ENCODE measurements at regions not wholly inside any gene's neighbourhood (a gene's known extent, or its start where the extent isn't known, plus 50 kb on each side); places are given as distances from the start of the nearest gene placed in this dataset.
"Not testable (repeated sequence)": the region's sequence is repeated elsewhere in the genome, so short reads cannot be mapped to it uniquely, and the experiment has no call there.

- DNase-seq (ENCODE audit: low spot score) = peak; percentile 53
Measured at GRCh38 chr10:36492590-36493515, 632.5 kb upstream of the ANKRD30A start.

GRCh38 chr10:36491926-36492325 is 633.5 kb upstream of the ANKRD30A start:
- no peak for DNase-seq (ENCODE audit: low spot score)

- DNase-seq (ENCODE audit: low spot score) = peak; percentile 61
Measured at GRCh38 chr10:36489611-36490228, 635.7 kb upstream of the ANKRD30A start.

- DNase-seq (ENCODE audit: low spot score) = no peak
Measured at GRCh38 chr10:36489181-36489580, 636.2 kb upstream of the ANKRD30A start.

GRCh38 chr10:36488579-36488978 is 636.8 kb upstream of the ANKRD30A start:
- DNase-seq (ENCODE audit: low spot score) = no peak

GRCh38 chr10:36479073-36479472 is 646.3 kb upstream of the ANKRD30A start:
- no peak for DNase-seq (ENCODE audit: low spot score)

GRCh38 chr10:36476399-36476798 is 649.0 kb upstream of the ANKRD30A start:
- no peak for DNase-seq (ENCODE audit: low spot score)

- DNase-seq (ENCODE audit: low spot score) = no peak
Measured at GRCh38 chr10:36475746-36476145, 649.7 kb upstream of the ANKRD30A start.

- no peak for DNase-seq (ENCODE audit: low spot score)
Measured at GRCh38 chr10:36474456-36474855, 650.9 kb upstream of the ANKRD30A start.

GRCh38 chr10:36473122-36473521 is 652.3 kb upstream of the ANKRD30A start:
- no peak for DNase-seq (ENCODE audit: low spot score)

- peak; percentile 52 for DNase-seq (ENCODE audit: low spot score)
Measured at GRCh38 chr10:36469585-36469984, 655.8 kb upstream of the ANKRD30A start.

GRCh38 chr10:36468620-36469019 is 656.8 kb upstream of the ANKRD30A start:
- DNase-seq (ENCODE audit: low spot score) = no peak

GRCh38 chr10:36465604-36466379 is 659.6 kb upstream of the ANKRD30A start:
- DNase-seq (ENCODE audit: low spot score) = no peak

GRCh38 chr10:36464291-36464690 is 661.1 kb upstream of the ANKRD30A start:
- no peak for DNase-seq (ENCODE audit: low spot score)

GRCh38 chr10:36463390-36463789 is 662.0 kb upstream of the ANKRD30A start:
- no peak for DNase-seq (ENCODE audit: low spot score)

GRCh38 chr10:36462194-36462593 is 663.2 kb upstream of the ANKRD30A start:
- peak; percentile 43 for DNase-seq (ENCODE audit: low spot score)

GRCh38 chr10:36458437-36458836 is 667.0 kb upstream of the ANKRD30A start:
- DNase-seq (ENCODE audit: low spot score) = not testable (repeated sequence)

GRCh38 chr10:36457751-36458150 is 667.6 kb upstream of the ANKRD30A start:
- no peak for DNase-seq (ENCODE audit: low spot score)

- no peak for DNase-seq (ENCODE audit: low spot score)
Measured at GRCh38 chr10:36455526-36456133, 669.8 kb upstream of the ANKRD30A start.

- no peak for DNase-seq (ENCODE audit: low spot score)
Measured at GRCh38 chr10:36452851-36453250, 672.5 kb upstream of the ANKRD30A start.

- DNase-seq (ENCODE audit: low spot score) = peak; percentile 21
Measured at GRCh38 chr10:36451391-36451970, 673.9 kb upstream of the ANKRD30A start.

GRCh38 chr10:36450380-36450779 is 675.0 kb upstream of the ANKRD30A start:
- peak; percentile 79 for DNase-seq (ENCODE audit: low spot score)
